ENCODE measurements at regions not wholly inside any gene's neighbourhood (a gene's known extent, or its start where the extent isn't known, plus 50 kb on each side); places are given as distances from the start of the nearest gene placed in this dataset.
"Not testable (repeated sequence)": the region's sequence is repeated elsewhere in the genome, so short reads cannot be mapped to it uniquely, and the experiment has no call there.

DNA sequence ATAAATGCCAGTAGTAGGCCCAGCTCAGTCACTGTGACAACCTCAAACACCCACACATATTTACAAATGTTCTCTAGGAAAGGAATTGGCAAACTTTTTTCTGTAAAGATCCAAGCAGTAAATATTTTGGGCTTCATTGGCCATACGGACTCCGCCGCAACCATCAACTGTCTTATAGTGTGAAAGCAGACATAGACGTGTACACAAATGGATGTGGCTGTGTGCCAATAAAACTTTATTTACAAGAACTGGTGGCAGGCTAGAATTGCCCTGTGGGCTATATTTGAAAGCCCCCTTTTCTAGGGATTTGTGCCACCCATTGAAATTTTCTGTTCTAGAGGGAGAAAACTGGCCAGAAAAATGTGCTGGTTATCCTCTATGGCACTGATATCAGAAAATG lies 683.8 kb upstream of the EEF2KMT start:
- DNase-seq: no peak

- no peak for DNase-seq
These were observed 679.3 kb upstream of the EEF2KMT start for GRCh38 chr16:5776876-5777275.

DNA sequence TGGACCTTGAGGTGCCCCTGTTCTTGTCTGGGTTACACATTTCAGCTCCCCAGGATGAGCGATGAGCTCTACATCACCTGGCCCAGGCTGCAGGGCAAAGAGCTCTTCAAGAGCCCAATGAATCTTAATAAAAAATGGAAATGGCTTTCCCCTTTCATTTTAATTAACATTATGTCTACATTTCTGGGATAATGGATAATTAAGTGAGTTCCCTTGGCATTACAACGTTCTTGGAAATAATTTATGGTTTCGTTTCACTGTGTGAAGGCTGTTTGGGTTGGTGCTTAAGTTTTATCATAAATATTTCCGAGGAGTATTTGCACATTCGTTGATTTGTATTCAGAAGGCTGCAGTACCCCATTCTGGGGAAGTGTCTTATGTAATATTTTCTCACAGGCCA lies 678.3 kb upstream of the EEF2KMT start:
- DNase-seq: no peak

- DNase-seq: no peak
These were observed 672.5 kb upstream of the EEF2KMT start for GRCh38 chr16:5770118-5770517.

- DNase-seq: no peak
These were observed 671.9 kb upstream of the EEF2KMT start for GRCh38 chr16:5769513-5769912.

GRCh38 chr16:5768445-5768844 lies 670.9 kb upstream of the EEF2KMT start:
- no peak for DNase-seq

- DNase-seq: no peak
These were observed 665.6 kb upstream of the EEF2KMT start for GRCh38 chr16:5763176-5763575.

- no peak for DNase-seq
These were observed 664.8 kb upstream of the EEF2KMT start for GRCh38 chr16:5762362-5762761.

- DNase-seq: no peak
These were observed 664.0 kb upstream of the EEF2KMT start for GRCh38 chr16:5761592-5761991.

DNA sequence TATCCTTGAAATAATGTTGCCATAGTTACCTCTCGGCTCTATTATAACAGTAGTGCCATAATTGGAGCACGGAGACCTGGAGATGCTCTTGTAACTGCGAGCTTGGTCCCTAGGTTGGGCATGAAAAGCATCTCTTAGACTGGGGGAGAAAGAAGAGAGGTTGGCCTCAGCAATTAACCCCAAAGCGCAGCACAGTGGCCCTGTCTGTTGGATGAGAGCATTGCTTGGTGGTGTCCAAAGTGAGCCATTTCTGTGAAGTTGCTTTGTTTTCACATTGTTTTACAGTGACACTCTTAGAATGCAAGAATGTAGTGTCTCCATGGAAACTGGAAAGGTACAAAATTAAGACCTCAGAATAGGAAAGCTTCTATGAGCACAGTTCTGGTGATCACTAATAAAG lies 660.7 kb upstream of the EEF2KMT start:
- DNase-seq: no peak

GRCh38 chr16:5756969-5757368 lies 659.4 kb upstream of the EEF2KMT start:
- DNase-seq: no peak

DNA sequence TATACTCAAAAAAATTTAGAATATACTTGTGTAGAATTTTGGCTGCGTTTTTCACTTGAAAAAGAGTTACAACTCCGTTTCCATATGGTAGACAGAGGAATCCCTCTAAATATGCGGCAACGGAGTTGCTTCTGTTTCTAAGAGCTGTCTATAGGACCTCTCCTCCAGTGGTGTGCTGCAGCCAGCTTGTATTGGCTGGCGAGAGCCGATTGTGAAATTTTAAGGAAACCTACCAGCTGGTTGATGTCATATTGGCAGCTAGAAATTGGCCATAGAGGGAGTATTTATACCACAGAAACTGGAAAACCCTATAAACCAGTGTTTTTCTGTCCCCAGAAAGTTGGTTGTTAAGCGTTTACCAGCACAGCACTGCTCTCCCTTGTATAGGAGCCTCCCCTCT lies 655.8 kb upstream of the EEF2KMT start:
- DNase-seq: no peak

- DNase-seq: no peak
These were observed 653.6 kb upstream of the EEF2KMT start for GRCh38 chr16:5751216-5751615.

GRCh38 chr16:5750439-5750838 lies 652.8 kb upstream of the EEF2KMT start:
- not testable (repeated sequence) for DNase-seq

GRCh38 chr16:5738586-5738985 lies 641.0 kb upstream of the EEF2KMT start:
- no peak for DNase-seq

GRCh38 chr16:5736209-5736930 lies 638.8 kb upstream of the EEF2KMT start:
- no peak for DNase-seq

DNA sequence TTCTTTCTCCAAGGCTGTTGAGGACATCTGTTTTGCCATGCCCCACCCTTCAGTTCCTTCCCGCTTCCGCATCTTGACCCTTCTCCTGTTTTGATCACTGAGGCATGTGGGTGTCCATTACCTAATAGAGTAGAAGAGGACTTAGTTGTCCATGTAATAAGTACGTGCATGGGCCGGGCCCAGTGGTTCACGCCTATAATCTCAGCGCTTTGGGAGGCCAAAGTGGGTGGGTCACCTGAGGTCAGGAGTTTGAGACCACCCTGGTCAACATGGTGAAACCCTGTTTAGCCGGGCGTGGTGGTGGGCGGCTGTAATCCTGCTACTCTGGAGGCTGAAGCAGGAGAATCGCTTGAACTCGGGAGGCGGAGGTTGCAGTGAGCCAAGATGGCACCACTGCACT lies 637.8 kb upstream of the EEF2KMT start:
- DNase-seq: no peak

DNA sequence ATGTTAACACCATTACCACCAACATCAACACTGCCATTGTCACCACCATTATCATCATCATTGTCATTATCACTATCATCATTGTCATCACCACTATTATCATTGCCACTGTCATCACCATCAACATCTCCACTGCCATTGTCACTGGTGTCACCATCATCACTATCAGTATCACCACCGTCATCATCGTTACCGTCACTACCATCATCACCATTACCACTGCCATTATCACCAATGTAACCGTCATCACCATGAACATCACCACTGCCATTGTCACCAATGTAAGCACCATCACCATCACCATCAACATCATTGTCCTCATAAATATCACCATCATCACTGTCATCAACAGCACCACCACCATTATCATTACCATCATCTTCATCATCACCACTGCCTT lies 633.2 kb upstream of the EEF2KMT start:
- no peak for DNase-seq

- DNase-seq: no peak
These were observed 624.6 kb upstream of the EEF2KMT start for GRCh38 chr16:5722116-5722619.

DNA sequence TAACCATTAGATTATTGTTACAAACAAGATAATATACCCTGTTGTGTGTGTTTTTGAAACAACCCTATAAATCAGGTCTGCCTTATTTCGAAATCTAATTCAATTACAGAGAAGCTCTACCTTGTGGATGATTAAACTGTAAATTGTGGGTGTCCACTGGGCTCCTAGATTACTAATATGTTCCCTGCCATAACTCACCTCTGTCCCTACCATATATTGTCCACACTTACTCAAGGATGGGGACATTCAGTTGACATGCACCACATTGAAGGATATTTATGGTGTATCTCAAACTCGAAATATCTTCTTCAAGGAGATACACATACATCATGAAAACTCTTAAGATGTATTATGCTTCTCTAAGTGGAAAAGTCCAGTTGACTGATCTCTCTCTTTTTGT lies 617.6 kb upstream of the EEF2KMT start:
- no peak for DNase-seq

DNA sequence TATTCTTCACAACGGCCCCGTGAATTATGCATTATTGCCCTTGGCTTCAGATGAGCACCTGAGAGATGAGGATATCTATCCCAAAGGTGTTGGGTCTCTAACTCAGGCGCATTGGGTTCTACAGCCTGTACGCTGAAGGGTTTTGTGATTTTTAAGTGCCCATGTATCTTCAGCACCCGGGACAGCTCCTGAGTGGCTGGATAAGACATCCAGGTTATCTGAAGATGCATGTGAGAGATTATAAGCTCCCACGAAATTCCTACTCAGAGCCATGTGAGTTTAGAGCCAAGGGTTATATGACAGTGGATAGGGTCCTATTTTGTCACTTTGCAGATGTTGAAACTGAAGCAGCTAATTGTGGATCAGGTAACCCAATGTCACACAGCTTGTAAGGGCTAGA lies 612.3 kb upstream of the EEF2KMT start:
- DNase-seq: no peak

DNA sequence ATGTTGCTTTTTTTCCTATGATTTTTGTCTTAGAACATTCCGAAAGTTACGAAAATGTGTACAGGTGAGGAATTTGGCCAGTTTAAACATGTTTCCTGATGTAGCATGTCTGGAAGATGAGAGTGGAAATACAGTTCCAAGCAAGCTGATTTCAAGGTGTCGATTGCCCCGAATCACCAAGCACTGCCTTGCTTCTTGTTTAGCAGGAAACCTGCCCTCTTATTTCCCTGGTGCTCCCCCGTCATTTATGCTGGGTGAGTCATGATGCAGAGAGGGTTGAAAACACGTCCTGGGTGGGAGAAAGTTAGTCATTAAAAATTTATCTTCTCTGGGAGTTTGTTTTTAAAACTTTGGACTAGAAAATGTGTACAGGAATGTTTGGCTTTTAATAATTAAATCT lies 608.6 kb upstream of the EEF2KMT start:
- no peak for DNase-seq

DNA sequence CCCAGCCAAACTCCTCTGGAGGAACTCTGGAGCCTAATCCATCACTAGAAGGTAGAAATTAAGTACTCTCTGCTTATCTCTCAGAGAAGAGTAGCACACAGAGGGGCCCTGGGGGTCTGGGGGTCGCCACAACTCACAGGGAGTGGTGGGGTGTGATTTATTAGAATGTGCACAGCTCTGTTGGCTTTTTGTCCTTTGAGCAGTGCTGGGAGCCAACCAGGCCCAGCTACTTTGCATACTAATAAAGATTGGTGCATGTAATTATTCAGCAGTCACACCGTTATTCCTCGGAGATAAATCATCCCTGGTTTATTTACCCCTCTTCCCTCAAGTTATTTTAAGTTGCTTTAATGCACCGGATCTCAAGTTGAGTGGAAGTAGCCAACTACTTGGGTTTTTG lies 606.7 kb upstream of the EEF2KMT start:
- DNase-seq: no peak

- no peak for DNase-seq
These were observed 595.8 kb upstream of the EEF2KMT start for GRCh38 chr16:5693426-5693825.

GRCh38 chr16:5681966-5682365 lies 584.4 kb upstream of the EEF2KMT start:
- no peak for DNase-seq

Data from activated gamma-delta T cell treated with Interleukin-2 at 50 U/mL for 16 hours (primary cell).